Smooth muscle cell (in vitro differentiated cells): ENCODE measurements at regions not wholly inside any gene's neighbourhood (a gene's known extent, or its start where the extent isn't known, plus 50 kb on each side); places are given as distances from the start of the nearest gene placed in this dataset.

ENCODE experiments used
- DNase-seq: peaks from one replicate; lab custom pipeline; 2025; ENCODE audit not compliant: unreplicated experiment; lab: John Stamatoyannopoulos, UW
- H2AFZ ChIP-seq: fragments of 200-600 bp; sonication (generic); 2 replicates; pipeline ENCODE4 v1.6.0; 2016; ENCODE audit warnings: antibody characterized with exemption, low read depth, mild to moderate bottlenecking
- H3F3A ChIP-seq: fragments of 200-600 bp; sonication (generic); 2 replicates; pipeline ENCODE4 v1.6.0; 2017; ENCODE audit warnings: antibody characterized with exemption, low read depth
- H3K27ac ChIP-seq: fragments of 200-600 bp; sonication (generic); 2 replicates; pipeline ENCODE4 v1.5.1; 2016; ENCODE audit warnings: low read depth, mild to moderate bottlenecking
- H3K27me3 ChIP-seq: fragments of 200-600 bp; sonication (generic); 2 replicates; pipeline ENCODE4 v1.6.1; 2016; ENCODE audit warnings: low read depth, mild to moderate bottlenecking
- H3K36me3 ChIP-seq: fragments of 200-600 bp; sonication (generic); 2 replicates; pipeline ENCODE4 v1.5.1; 2016; ENCODE audit warnings: low read depth
- H3K4me1 ChIP-seq: fragments of 200-600 bp; sonication (generic); 2 replicates; pipeline ENCODE4 v1.5.1; 2016; ENCODE audit warnings: low read depth
- H3K4me2 ChIP-seq: fragments of 200-600 bp; sonication (generic); 2 replicates; pipeline ENCODE4 v1.6.0; 2016; ENCODE audit warnings: mild to moderate bottlenecking
- H3K4me3 ChIP-seq: fragments of 200-600 bp; sonication (generic); 2 replicates; pipeline ENCODE4 v1.5.1; 2016; ENCODE audit warnings: mild to moderate bottlenecking
- H3K79me2 ChIP-seq: fragments of 200-600 bp; sonication (generic); 2 replicates; pipeline ENCODE4 v1.6.0; 2016; ENCODE audit warnings: low read depth, mild to moderate bottlenecking
- H3K9ac ChIP-seq: fragments of 200-600 bp; sonication (generic); 2 replicates; pipeline ENCODE4 v1.6.0; 2016; ENCODE audit warnings: low read depth
- H3K9me3 ChIP-seq: fragments of 200-600 bp; sonication (generic); replicated peaks from 2 replicates; pipeline ENCODE4 v1.5.1; 2016; ENCODE audit warnings: low read depth
- H4K20me1 ChIP-seq: fragments of 200-600 bp; sonication (generic); 2 replicates; pipeline ENCODE4 v1.6.0; 2016; ENCODE audit warnings: low read depth
- CTCF ChIP-seq: fragments of 200-600 bp; sonication (generic); IDR thresholded peaks from 2 replicates; pipeline ENCODE4 v1.5.1; 2017; ENCODE audit warnings: borderline replicate concordance, mild to moderate bottlenecking, antibody characterized with exemption; ENCODE audit not compliant: insufficient read depth, poor library complexity, severe bottlenecking
- WGBS: methylation state at CpG from one replicate; pipeline ENCODE4 v1.1.7; 2016; ENCODE audit warnings: low lambda C conversion rate; 5-methylcytosine and 5-hydroxymethylcytosine counted together

GRCh38 chr3:107428051-107428858 is 51.0 kb downstream of the CCDC54 start:
- Histone ChIP-seq H3K27me3 (no peaks in the 10 kb centered on the region), H3K79me2 (no peaks in the 10 kb centered on the region), H3K4me3 (no peak overlapping the region), H2AFZ (no peak overlapping the region), H3K4me2 (no peak overlapping the region), H3K4me1 (peaks cover 12% of the 10 kb centered on the region), H3K36me3 (no peaks in the 10 kb centered on the region), H3K9ac (no peak overlapping the region), H3F3A (peaks cover 7% of the 10 kb centered on the region), H3K9me3 (no peaks in the 10 kb centered on the region), H3K27ac (no peak overlapping the region), H4K20me1 (no peaks in the 10 kb centered on the region)
- DNase-seq, result no peak
- TF ChIP-seq CTCF, result no peak
- 86% methylated on average over 4 of the region's 4 CpGs for WGBS

GRCh38 chr3:107429320-107430181 is 52.3 kb downstream of the CCDC54 start:
- Histone ChIP-seq H3K9ac (no peak overlapping the region), H3F3A (peaks cover 7% of the 10 kb centered on the region), H3K4me1 (peaks cover 12% of the 10 kb centered on the region), H3K9me3 (no peaks in the 10 kb centered on the region), H3K79me2 (no peaks in the 10 kb centered on the region), H3K4me2 (peak overlapping the region; percentile 99), H3K36me3 (no peaks in the 10 kb centered on the region), H3K4me3 (peak overlapping the region; percentile 78), H4K20me1 (no peaks in the 10 kb centered on the region), H3K27ac (no peak overlapping the region), H3K27me3 (no peaks in the 10 kb centered on the region), H2AFZ (peak overlapping the region; percentile 92)
- 3% methylated on average over 37 of the region's 37 CpGs for WGBS
- peak; percentile 40 for DNase-seq
- TF ChIP-seq CTCF, result peak; percentile 96

- peak overlapping the region; percentile 78 for H3K4me3 ChIP-seq
- peaks cover 7% of the 10 kb centered on the region for H3F3A ChIP-seq
- no peak for DNase-seq
- no peak overlapping the region for H3K27ac ChIP-seq
- peak overlapping the region; percentile 99 for H3K4me2 ChIP-seq
- H3K79me2 ChIP-seq, result no peaks in the 10 kb centered on the region
- H3K36me3 ChIP-seq, result no peaks in the 10 kb centered on the region
- H3K9me3 ChIP-seq, result no peaks in the 10 kb centered on the region
- TF ChIP-seq CTCF, result no peak
- H3K4me1 ChIP-seq, result peaks cover 12% of the 10 kb centered on the region
- no peaks in the 10 kb centered on the region for H3K27me3 ChIP-seq
- no peak overlapping the region for H3K9ac ChIP-seq
- no peaks in the 10 kb centered on the region for H4K20me1 ChIP-seq
- WGBS, result 29% methylated on average over 23 of the region's 23 CpGs
- peak overlapping the region; percentile 89 for H2AFZ ChIP-seq
These were observed 53.2 kb downstream of the CCDC54 start for GRCh38 chr3:107430214-107430995.
